ENCODE measurements at regions not wholly inside any gene's neighbourhood (a gene's known extent, or its start where the extent isn't known, plus 50 kb on each side); places are given as distances from the start of the nearest gene placed in this dataset.

DNA sequence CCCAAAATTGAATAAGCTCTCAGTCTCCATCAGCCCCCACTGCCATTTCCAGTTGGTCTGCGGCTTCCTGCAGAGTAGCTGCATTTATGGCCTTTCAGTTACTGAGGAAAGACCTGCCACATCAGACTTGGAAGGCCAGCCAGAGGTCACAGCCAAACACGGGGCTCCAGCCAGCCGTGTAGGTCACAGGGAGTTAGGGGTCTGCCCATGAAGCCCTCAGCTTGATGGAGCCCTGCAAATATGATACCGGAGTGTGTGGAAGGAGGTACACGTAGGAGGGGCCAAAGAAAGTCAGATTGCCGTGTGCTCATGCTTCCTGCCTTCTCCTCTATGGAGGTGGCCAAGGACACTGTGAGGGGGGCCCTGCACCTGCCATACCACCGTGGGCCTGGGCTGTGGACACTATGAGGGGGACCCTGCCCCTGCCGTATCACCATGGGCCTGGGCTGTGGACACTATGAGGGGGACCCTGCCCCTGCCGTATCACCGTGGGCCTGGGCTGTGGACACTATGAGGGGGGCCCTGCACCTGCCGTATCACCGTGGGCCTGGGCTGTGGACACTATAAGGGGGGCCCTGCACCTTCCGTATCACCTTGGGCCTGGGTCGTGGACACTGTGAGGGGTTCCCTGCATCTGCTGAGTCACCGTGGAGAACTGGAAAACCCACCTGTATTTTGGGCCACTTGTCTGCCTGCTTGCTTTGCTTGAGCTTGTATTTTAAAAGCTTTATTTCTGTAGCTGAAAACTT is 335.7 kb upstream of the SHH start:
- no peak for FAIRE-seq
- no peaks in the 10 kb centered on the region for H3K79me2 ChIP-seq (ENCODE audit: control insufficient read depth, insufficient read depth, low read length)
- H3K27ac ChIP-seq (ENCODE audit: insufficient read depth, low read depth, low read length): no peak overlapping the region
- no peaks in the 10 kb centered on the region for H3K9me1 ChIP-seq (replicated peaks; ENCODE audit: control insufficient read depth, extremely low read depth, insufficient read depth, low read length)
- dilution Hi-C loops (cut with MboI; ENCODE audit: extremely low pct_ligation_motif_present, low sequenced_read_pairs) (no loop called here), intact Hi-C loops (cut with micrococcal nuclease) (no loop called here)
- no peak for DNase-seq (ENCODE audit: low read depth, low spot score)
- CTCF ChIA-PET: no interaction called here
- H3K4me3 ChIP-seq (replicated peaks in 1 of 3; ENCODE audit: insufficient read depth in 1 of 3, low read depth in 1 of 3, low read length in 3 of 3): no peak overlapping the region
- H3K9ac ChIP-seq (replicated peaks; ENCODE audit: extremely low read depth, insufficient read depth, low read length): no peak overlapping the region
- H3K4me2 ChIP-seq (ENCODE audit: insufficient read depth, low read length): no peak overlapping the region
- H3K4me1 ChIP-seq (ENCODE audit: control insufficient read depth, extremely low read depth, insufficient read depth, low read length): no peaks in the 10 kb centered on the region
- BruUV-seq (replicated peaks): no TSS peak
- POLR2A ChIA-PET: no interaction called here
- no peak for TF ChIP-seq EZH2 (IDR thresholded peaks at IDR 0.05; ENCODE audit: borderline replicate concordance, low read depth, low read length, severe bottlenecking)
- TF ChIP-seq, protein P1, sequence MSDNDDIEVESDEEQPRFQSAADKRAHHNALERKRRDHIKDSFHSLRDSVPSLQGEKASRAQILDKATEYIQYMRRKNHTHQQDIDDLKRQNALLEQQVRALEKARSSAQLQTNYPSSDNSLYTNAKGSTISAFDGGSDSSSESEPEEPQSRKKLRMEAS (IDR thresholded peaks at IDR 0.05; ENCODE audit: insufficient read depth, insufficient read length): no peak
- no peak for TF ChIP-seq FOS (IDR thresholded peaks at IDR 0.05; ENCODE audit: borderline replicate concordance, insufficient read depth, low read length)
- TF ChIP-seq POLR2A (IDR thresholded peaks at IDR 0.05; ENCODE audit: low read depth, low read length): no peak
- no peak for TF ChIP-seq GATA2 (IDR thresholded peaks at IDR 0.05; ENCODE audit: insufficient read depth, insufficient read length, low read depth, low read length)
- no peak for TF ChIP-seq JUN (IDR thresholded peaks at IDR 0.05; ENCODE audit: borderline replicate concordance, insufficient read depth, insufficient read length, low read depth)
- TF ChIP-seq, protein P2, sequence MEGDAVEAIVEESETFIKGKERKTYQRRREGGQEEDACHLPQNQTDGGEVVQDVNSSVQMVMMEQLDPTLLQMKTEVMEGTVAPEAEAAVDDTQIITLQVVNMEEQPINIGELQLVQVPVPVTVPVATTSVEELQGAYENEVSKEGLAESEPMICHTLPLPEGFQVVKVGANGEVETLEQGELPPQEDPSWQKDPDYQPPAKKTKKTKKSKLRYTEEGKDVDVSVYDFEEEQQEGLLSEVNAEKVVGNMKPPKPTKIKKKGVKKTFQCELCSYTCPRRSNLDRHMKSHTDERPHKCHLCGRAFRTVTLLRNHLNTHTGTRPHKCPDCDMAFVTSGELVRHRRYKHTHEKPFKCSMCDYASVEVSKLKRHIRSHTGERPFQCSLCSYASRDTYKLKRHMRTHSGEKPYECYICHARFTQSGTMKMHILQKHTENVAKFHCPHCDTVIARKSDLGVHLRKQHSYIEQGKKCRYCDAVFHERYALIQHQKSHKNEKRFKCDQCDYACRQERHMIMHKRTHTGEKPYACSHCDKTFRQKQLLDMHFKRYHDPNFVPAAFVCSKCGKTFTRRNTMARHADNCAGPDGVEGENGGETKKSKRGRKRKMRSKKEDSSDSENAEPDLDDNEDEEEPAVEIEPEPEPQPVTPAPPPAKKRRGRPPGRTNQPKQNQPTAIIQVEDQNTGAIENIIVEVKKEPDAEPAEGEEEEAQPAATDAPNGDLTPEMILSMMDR (IDR thresholded peaks at IDR 0.05; ENCODE audit: extremely low read depth in 1 of 2, insufficient read depth in 1 of 2, low read depth in 1 of 2, low read length in 2 of 2): no peak
- no peak for TF ChIP-seq MYC (IDR thresholded peaks at IDR 0.05; ENCODE audit: low read depth, low read length)
- no peaks in the 10 kb centered on the region for H4K20me1 ChIP-seq (replicated peaks; ENCODE audit: control insufficient read depth, extremely low read depth, insufficient read depth, low read length)
- no peaks in the 10 kb centered on the region for H3K27me3 ChIP-seq (ENCODE audit: control insufficient read depth in 2 of 2, insufficient read depth in 2 of 2, low read length in 2 of 2)
- no peaks in the 10 kb centered on the region for H3K36me3 ChIP-seq (ENCODE audit: control insufficient read depth in 2 of 2, extremely low read depth in 1 of 2, insufficient read depth in 2 of 2, low read length in 2 of 2)
- peaks cover 1% of the 10 kb centered on the region for H3K9me3 ChIP-seq (replicated peaks; ENCODE audit: control insufficient read depth, insufficient read depth, low read length)
- H2AFZ ChIP-seq (ENCODE audit: low read depth, low read length): no peak overlapping the region
